PC-9 (cell line): ENCODE measurements at regions not wholly inside any gene's neighbourhood (a gene's known extent, or its start where the extent isn't known, plus 50 kb on each side); places are given as distances from the start of the nearest gene placed in this dataset.
A peak's percentile ranks its signal among the peaks of the same experiment; 100 is the strongest.

Experiments used
- BruUV-seq: library from RNA; stranded (reverse); fragments of 400-500 nt; replicated peaks from 2 replicates; lab custom pipeline; 2021; lab: Mats Ljungman, UMichigan
- CTCF ChIA-PET: fragments of 300-600 bp; sonication (Branson Sonifier 250); formaldehyde crosslinking; loops from one replicate; lab custom pipeline; 2022; ENCODE audit warnings: antibody characterized with exemption; lab: Charles Lee
- POLR2A ChIA-PET: fragments of 300-600 bp; sonication (Branson Sonifier 250); formaldehyde crosslinking; loops from one replicate; lab custom pipeline; 2022; ENCODE audit warnings: antibody characterized with exemption; ENCODE audit not compliant: unreplicated experiment; lab: Charles Lee
- DNase-seq, 2 experiments: peaks; one replicate each; pipeline versions ENCODE4 v3.0.0 to v3.0.0-alpha.2; 2015 to 2022; ENCODE audit warnings: mixed read lengths in 1 of 2
- H2AFZ ChIP-seq: fragments of 200-600 bp; sonication (generic); 2 replicates; pipeline ENCODE4 v1.8.1; 2017; ENCODE audit warnings: antibody characterized with exemption
- H3F3A ChIP-seq: fragments of 200-600 bp; sonication (generic); 2 replicates; pipeline ENCODE4 v1.8.1; 2017; ENCODE audit warnings: antibody characterized with exemption, mild to moderate bottlenecking, low read depth; ENCODE audit not compliant: insufficient read depth
- H3K27ac ChIP-seq: fragments of 200-600 bp; sonication (generic); 2 replicates; pipeline ENCODE4 v1.6.1; 2016; ENCODE audit warnings: mixed run types
- H3K27me3 ChIP-seq: fragments of 200-600 bp; sonication (generic); 2 replicates; pipeline ENCODE4 v1.6.1; 2016; ENCODE audit warnings: low read depth, mixed run types; ENCODE audit not compliant: insufficient read depth
- H3K36me3 ChIP-seq: fragments of 200-600 bp; sonication (generic); 2 replicates; pipeline ENCODE4 v1.6.1; 2016; ENCODE audit warnings: low read depth, mixed run types
- H3K4me1 ChIP-seq: fragments of 200-600 bp; sonication (generic); replicated peaks from 2 replicates; pipeline ENCODE4 v1.6.1; 2016; ENCODE audit warnings: mixed run types; ENCODE audit not compliant: insufficient read depth
- H3K4me2 ChIP-seq: fragments of 200-600 bp; sonication (generic); 2 replicates; pipeline ENCODE4 v1.6.1; 2017; ENCODE audit warnings: mixed run types
- H3K4me3 ChIP-seq: fragments of 200-600 bp; sonication (generic); 2 replicates; pipeline ENCODE4 v1.6.1; 2016; ENCODE audit warnings: mixed run types
- H3K79me2 ChIP-seq: fragments of 200-600 bp; sonication (generic); 2 replicates; pipeline ENCODE4 v1.6.1; 2017; ENCODE audit warnings: low read depth, mixed run types
- H3K9me2 ChIP-seq: fragments of 200-600 bp; sonication (generic); 2 replicates; pipeline ENCODE4 v1.8.1; 2017; ENCODE audit warnings: mild to moderate bottlenecking; ENCODE audit not compliant: insufficient read depth
- H3K9me3 ChIP-seq: fragments of 200-600 bp; sonication (generic); 2 replicates; pipeline ENCODE4 v1.8.1; 2016; ENCODE audit warnings: low read depth; ENCODE audit not compliant: insufficient read depth
- H4K20me1 ChIP-seq: fragments of 200-600 bp; sonication (generic); 2 replicates; pipeline ENCODE4 v1.8.1; 2017; ENCODE audit not compliant: insufficient read depth
- CTCF ChIP-seq: fragments of 200-600 bp; sonication (generic); conservative IDR thresholded peaks from 2 replicates; pipeline ENCODE4 v1.6.1; 2017; ENCODE audit warnings: mixed run types, antibody characterized with exemption, mild to moderate bottlenecking, moderate library complexity
- EZH2 ChIP-seq: fragments of 200-600 bp; sonication (generic); IDR thresholded peaks from 2 replicates; pipeline ENCODE4 v1.8.0; 2017; ENCODE audit warnings: antibody characterized with exemption, low read depth
- intact Hi-C: fragments of 100-400 bp; cut with micrococcal nuclease; formaldehyde crosslinking; loops from one replicate; pipeline ENCODE4 v1.10.0; 2022; ENCODE audit not compliant: unreplicated experiment

GRCh38 chr3:23750573-23751210 is 55.1 kb upstream of the UBE2E1 start:
- Histone ChIP-seq H3K36me3 (no peaks in the 10 kb centered on the region), H3K79me2 (no peaks in the 10 kb centered on the region), H3K4me1 (peaks cover 52% of the 10 kb centered on the region), H3F3A (peaks cover 10% of the 10 kb centered on the region), H3K27me3 (no peaks in the 10 kb centered on the region), H3K4me3 (no peak overlapping the region), H3K27ac (peak overlapping the region; percentile 29), H3K9me2 (no peaks in the 10 kb centered on the region), H4K20me1 (no peaks in the 10 kb centered on the region), H3K9me3 (no peaks in the 10 kb centered on the region; the same call in 1 of the 2 replicates), H3K4me2 (peak overlapping the region; percentile 50), H2AFZ (no peak overlapping the region)
- ChIA-PET POLR2A (no interaction called here), CTCF (no interaction called here)
- DNase-seq = peak in 1 of 2 experiments; percentile 54
- BruUV-seq = no TSS peak
- no peak for TF ChIP-seq EZH2
- TF ChIP-seq CTCF = no peak
- intact Hi-C loops = no loop called here

- H3F3A ChIP-seq = peaks cover 10% of the 10 kb centered on the region
- intact Hi-C loops = no loop called here
- TF ChIP-seq CTCF (no peak), EZH2 (no peak)
- peak overlapping the region; percentile 50 for H3K4me2 ChIP-seq
- H2AFZ ChIP-seq = no peak overlapping the region
- H3K79me2 ChIP-seq = no peaks in the 10 kb centered on the region
- peak overlapping the region; percentile 29 for H3K27ac ChIP-seq
- no peaks in the 10 kb centered on the region; the same call in 1 of the 2 replicates for H3K9me3 ChIP-seq
- no peaks in the 10 kb centered on the region for H4K20me1 ChIP-seq
- ChIA-PET POLR2A (no interaction called here), CTCF (no interaction called here)
- DNase-seq = no peak
- H3K4me1 ChIP-seq = peaks cover 52% of the 10 kb centered on the region
- no TSS peak for BruUV-seq
- H3K27me3 ChIP-seq = no peaks in the 10 kb centered on the region
- H3K36me3 ChIP-seq = no peaks in the 10 kb centered on the region
- H3K4me3 ChIP-seq = no peak overlapping the region
- H3K9me2 ChIP-seq = no peaks in the 10 kb centered on the region
These were observed 54.5 kb upstream of the UBE2E1 start for GRCh38 chr3:23751212-23751723.

- Histone ChIP-seq H3K4me1 (peaks cover 51% of the 10 kb centered on the region), H3F3A (peaks cover 10% of the 10 kb centered on the region), H2AFZ (no peak overlapping the region), H3K36me3 (no peaks in the 10 kb centered on the region), H3K9me2 (no peaks in the 10 kb centered on the region), H3K4me3 (no peak overlapping the region), H3K27ac (no peak overlapping the region), H3K79me2 (no peaks in the 10 kb centered on the region), H4K20me1 (no peaks in the 10 kb centered on the region), H3K27me3 (no peaks in the 10 kb centered on the region), H3K4me2 (no peak overlapping the region), H3K9me3 (no peaks in the 10 kb centered on the region)
- no TSS peak for BruUV-seq
- DNase-seq = peak; percentile 38 to 43
- ChIA-PET CTCF (no interaction called here), POLR2A (no interaction called here)
- TF ChIP-seq CTCF = no peak
- TF ChIP-seq EZH2 = no peak
- intact Hi-C loops = no loop called here
These were observed 53.6 kb upstream of the UBE2E1 start for GRCh38 chr3:23752126-23752525.
